ENCODE measurements at regions not wholly inside any gene's neighbourhood (a gene's known extent, or its start where the extent isn't known, plus 50 kb on each side); places are given as distances from the start of the nearest gene placed in this dataset.

- no peaks in the 10 kb centered on the region for H3K9me3 ChIP-seq
- no peak for DNase-seq
- TF ChIP-seq EP300 (IDR thresholded peaks at IDR 0.05), result no peak
- no peak for TF ChIP-seq POLR2A (IDR thresholded peaks at IDR 0.05)
- no peak for TF ChIP-seq CTCF (IDR thresholded peaks at IDR 0.05)
- H3K4me1 ChIP-seq (ENCODE audit: insufficient read depth), result peaks cover 48% of the 10 kb centered on the region
- H3K36me3 ChIP-seq, result no peaks in the 10 kb centered on the region
- no peaks in the 10 kb centered on the region for H3K27me3 ChIP-seq
- H3K27ac ChIP-seq, result no peak overlapping the region
- WGBS, 3 donors, result 90 to 94% (median 91%) methylated on average over 11 of the region's 11 CpGs
- no peak overlapping the region for H3K4me3 ChIP-seq
- intact Hi-C loops (cut with DNase I), result loop anchor here in 2 of 4 donors (10.0 kb wide), 2 partner anchors 78 to 88 kb away; partner anchors contain the start of gene GLI2 (in 1 of the 2)
These were observed 87.3 kb downstream of the GLI2 start for GRCh38 chr2:120822933-120823332.

- peaks cover 42% of the 10 kb centered on the region for H3K4me1 ChIP-seq (ENCODE audit: insufficient read depth)
- H3K27me3 ChIP-seq, result no peaks in the 10 kb centered on the region
- no peak for TF ChIP-seq CTCF (IDR thresholded peaks at IDR 0.05)
- no peak for TF ChIP-seq EP300 (IDR thresholded peaks at IDR 0.05)
- no peak for TF ChIP-seq POLR2A (IDR thresholded peaks at IDR 0.05)
- H3K9me3 ChIP-seq, result no peaks in the 10 kb centered on the region
- no peak overlapping the region for H3K4me3 ChIP-seq
- DNase-seq, result no peak
- H3K36me3 ChIP-seq, result no peaks in the 10 kb centered on the region
- 94 to 96% (median 95%) methylated on average over 10 of the region's 10 CpGs for WGBS, 3 donors
- intact Hi-C loops (cut with DNase I), result loop anchor here in 2 of 4 donors (10.0 kb wide), 2 partner anchors 79 to 89 kb away; partner anchors contain the start of gene GLI2 (in 1 of the 2)
- H3K27ac ChIP-seq, result no peak overlapping the region
These were observed 87.9 kb downstream of the GLI2 start for GRCh38 chr2:120823551-120823950.

- no peaks in the 10 kb centered on the region for H3K9me3 ChIP-seq
- H3K4me3 ChIP-seq, result no peak overlapping the region
- intact Hi-C loops (cut with DNase I), result loop anchor here in 2 of 4 donors (10.0 kb wide), 2 partner anchors 79 to 89 kb away; partner anchors contain the start of gene GLI2 (in 1 of the 2)
- TF ChIP-seq EP300 (IDR thresholded peaks at IDR 0.05), result no peak
- no peak for TF ChIP-seq CTCF (IDR thresholded peaks at IDR 0.05)
- no peak for TF ChIP-seq POLR2A (IDR thresholded peaks at IDR 0.05)
- H3K4me1 ChIP-seq (ENCODE audit: insufficient read depth), result peaks cover 38% of the 10 kb centered on the region
- no peaks in the 10 kb centered on the region for H3K36me3 ChIP-seq
- H3K27me3 ChIP-seq, result no peaks in the 10 kb centered on the region
- H3K27ac ChIP-seq, result no peak overlapping the region
- 88 to 97% (median 90%) methylated on average over 8 of the region's 8 CpGs for WGBS, 3 donors
- DNase-seq, result no peak
These were observed 88.6 kb downstream of the GLI2 start for GRCh38 chr2:120824246-120824645.

- Histone ChIP-seq H3K27me3 (no peaks in the 10 kb centered on the region), H3K27ac (no peak overlapping the region), H3K4me3 (no peak overlapping the region), H3K4me1 (ENCODE audit: insufficient read depth) (peaks cover 41% of the 10 kb centered on the region), H3K36me3 (no peaks in the 10 kb centered on the region), H3K9me3 (no peaks in the 10 kb centered on the region)
- DNase-seq, result peak; percentile 47 to 74 (median 65)
- no peak for TF ChIP-seq EP300 (IDR thresholded peaks at IDR 0.05)
- TF ChIP-seq CTCF (IDR thresholded peaks at IDR 0.05), result no peak
- TF ChIP-seq POLR2A (IDR thresholded peaks at IDR 0.05), result no peak
- 26 to 39% (median 26%) methylated on average over 13 of the region's 13 CpGs for WGBS, 3 donors
- intact Hi-C loops (cut with DNase I), result loop anchor here in 2 of 4 donors (10.0 kb wide), 2 partner anchors 81 to 91 kb away; partner anchors contain the start of gene GLI2 (in 1 of the 2)
These were observed 89.9 kb downstream of the GLI2 start for GRCh38 chr2:120825370-120826259.

Data from ovary (tissue), 7 donors.